B cell (primary cell): ENCODE measurements at regions not wholly inside any gene's neighbourhood (a gene's known extent, or its start where the extent isn't known, plus 50 kb on each side); places are given as distances from the start of the nearest gene placed in this dataset.

Experiments used
- ATAC-seq: fragments of 200-7000 bp; cut with Tn5 transposase; one replicate; pipeline ENCODE4 v1.10.0; 2021; ENCODE audit warnings: low read depth, mild to moderate bottlenecking, moderate number of reproducible peaks, moderate library complexity
- CTCF ChIA-PET: fragments of 350-600 bp; sonication (Branson Sonifier 250); formaldehyde crosslinking; loops from one replicate; lab custom pipeline; 2021; ENCODE audit warnings: antibody characterized with exemption, inconsistent platforms; lab: Charles Lee
- POLR2A ChIA-PET: fragments of 350-600 bp; sonication (Branson Sonifier 250); formaldehyde crosslinking; loops from one replicate; lab custom pipeline; 2021; ENCODE audit warnings: antibody characterized with exemption; lab: Charles Lee
- DNase-seq: peaks from one replicate; pipeline ENCODE4 v3.0.0; 2013
- H2AFZ ChIP-seq: 2 replicates; pipeline ENCODE4 v1.6.1; 2012; ENCODE audit warnings: mild to moderate bottlenecking, low read depth, low read length; ENCODE audit not compliant: insufficient read depth, poor library complexity, severe bottlenecking
- H3K27ac ChIP-seq, 2 donors: 1 replicate in 1 of 2; 2 replicates in 1 of 2; pipeline ENCODE4 v1.5.1; 2012 to 2013; ENCODE audit warnings: low read length in 2 of 2, mild to moderate bottlenecking in 2 of 2, moderate library complexity in 1 of 2
- H3K27me3 ChIP-seq, 4 experiments: fragments of 200-600 bp in 1 of 4; sonication (generic) in 1 of 4; replicated peaks in 1 of 4; 1 replicate in 2 of 4; 2 replicates in 2 of 4; pipeline versions ENCODE4 v1.6.1 to v1.7.0; 2013 to 2016; ENCODE audit warnings: low read length in 3 of 4, mild to moderate bottlenecking in 2 of 4, mixed read lengths in 1 of 4, moderate library complexity in 1 of 4; ENCODE audit not compliant: insufficient read depth in 4 of 4, control insufficient read depth in 3 of 4; ENCODE audit errors: control extremely low read depth in 1 of 4
- H3K36me3 ChIP-seq, 2 experiments: replicated peaks in 1 of 2; 1 replicate in 1 of 2; 2 replicates in 1 of 2; pipeline versions ENCODE4 v1.6.1 to v1.7.1; 2013; ENCODE audit warnings: low read length in 1 of 2; ENCODE audit not compliant: insufficient read depth in 2 of 2, control insufficient read depth in 1 of 2; ENCODE audit errors: control extremely low read depth in 1 of 2, extremely low read depth in 1 of 2
- H3K4me1 ChIP-seq, 2 donors: fragments of 200-600 bp in 1 of 2; sonication (generic) in 1 of 2; 1 replicate in 1 of 2; 2 replicates in 1 of 2; pipeline versions ENCODE4 v1.5.1 to v1.6.1; 2013 to 2017; ENCODE audit warnings: low read length in 2 of 2; ENCODE audit not compliant: control insufficient read depth in 2 of 2, insufficient read depth in 2 of 2
- H3K4me2 ChIP-seq: replicated peaks from 2 replicates; pipeline ENCODE3; 2012; ENCODE audit warnings: mild to moderate bottlenecking, low read depth, low read length; ENCODE audit not compliant: poor library complexity, severe bottlenecking
- H3K4me3 ChIP-seq, 5 experiments: fragments of 200-600 bp in 1 of 5; sonication (generic) in 1 of 5; 1 replicate in 3 of 5; 2 replicates in 2 of 5; pipeline versions ENCODE4 v1.5.1 to v1.7.0; 2011 to 2016; ENCODE audit warnings: low read length in 4 of 5, mild to moderate bottlenecking in 4 of 5, low read depth in 2 of 5, control low read depth in 1 of 5, moderate library complexity in 1 of 5; ENCODE audit not compliant: insufficient read depth in 1 of 5; ENCODE audit errors: control extremely low read depth in 1 of 5, extremely low read depth in 1 of 5
- H3K79me2 ChIP-seq: fragments of 200-600 bp; sonication (generic); one replicate; pipeline ENCODE4 v1.6.0; 2016; ENCODE audit warnings: low read length; ENCODE audit not compliant: control insufficient read depth, insufficient read depth
- H3K9ac ChIP-seq: fragments of 200-600 bp; sonication (generic); 2 replicates; pipeline ENCODE4 v1.6.1; 2017; ENCODE audit warnings: mild to moderate bottlenecking, low read length, moderate library complexity
- H3K9me3 ChIP-seq, 3 donors: one replicate each; pipeline versions ENCODE4 v1.6.1 to v1.7.1; 2013; ENCODE audit warnings: low read length in 2 of 3; ENCODE audit not compliant: control insufficient read depth in 2 of 3, insufficient read depth in 1 of 3; ENCODE audit errors: control extremely low read depth in 1 of 3
- H4K20me1 ChIP-seq: 2 replicates; pipeline ENCODE4 v1.6.0; 2012; ENCODE audit warnings: mild to moderate bottlenecking, low read length; ENCODE audit not compliant: insufficient read depth, control insufficient read depth, poor library complexity, severe bottlenecking
- H3K27ac Mint-ChIP-seq: one replicate; pipeline ENCODE4 v1.8.0; 2021; ENCODE audit warnings: mixed read lengths
- H3K27me3 Mint-ChIP-seq: one replicate; pipeline ENCODE4 v1.8.0; 2021; ENCODE audit warnings: mixed read lengths
- H3K4me1 Mint-ChIP-seq: one replicate; pipeline ENCODE4 v1.8.0; 2021; ENCODE audit warnings: mixed read lengths
- H3K4me3 Mint-ChIP-seq: one replicate; pipeline ENCODE4 v1.8.0; 2021; ENCODE audit warnings: mixed read lengths
- H3K9me3 Mint-ChIP-seq: one replicate; pipeline ENCODE4 v1.8.0; 2022; ENCODE audit warnings: mixed read lengths; ENCODE audit not compliant: insufficient read depth
- EZH2 ChIP-seq: IDR thresholded peaks from 2 replicates; pipeline ENCODE4 v1.6.1; 2012; ENCODE audit warnings: borderline replicate concordance, low read depth, mild to moderate bottlenecking, moderate library complexity, low read length; ENCODE audit not compliant: insufficient read depth, poor library complexity, severe bottlenecking
- WGBS: methylation state at CpG from one replicate; pipeline ENCODE4 v1.1.5; 2013; ENCODE audit warnings: missing lambda C conversion rate; ENCODE audit not compliant: insufficient coverage; 5-methylcytosine and 5-hydroxymethylcytosine counted together
- intact Hi-C: fragments of 100-400 bp; cut with micrococcal nuclease; formaldehyde crosslinking; loops from one replicate; pipeline ENCODE4 v1.10.0; 2022
- TF ChIP-seq, protein P1 (sequence below): fragments of 200-600 bp; IDR thresholded peaks from one replicate; pipeline ENCODE4 v1.8.0; 2022; ENCODE audit warnings: antibody characterized with exemption, mild to moderate bottlenecking

DNA sequence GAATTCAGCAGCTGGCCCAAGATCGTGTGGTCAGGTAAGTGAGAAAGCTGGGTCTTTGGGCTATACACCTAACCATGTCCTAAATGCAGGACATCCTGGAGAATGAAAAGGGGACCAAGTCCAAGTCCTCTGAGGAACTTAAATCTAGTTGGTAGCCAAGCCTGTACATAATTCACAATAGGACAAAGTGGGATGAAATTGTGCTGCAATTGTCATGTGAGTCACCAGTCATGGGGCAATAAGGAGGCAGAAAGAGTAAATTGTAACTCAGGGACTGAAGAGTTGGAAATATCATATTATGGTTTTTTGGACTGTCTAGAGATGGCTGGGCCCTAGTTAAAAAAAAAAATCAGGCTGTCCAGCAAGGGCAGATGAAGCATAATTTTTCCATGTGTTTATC is 202.6 kb downstream of the CYLD start:
- Histone ChIP-seq H4K20me1 (no peaks in the 10 kb centered on the region), H3K4me2 (no peak overlapping the region), H3K4me3 (no peak overlapping the region), H3K27ac (no peak overlapping the region), H3K27me3 (peaks cover 0 to 2% (median 0%) of the 10 kb centered on the region in 4 experiments), H3K4me1 (no peaks in the 10 kb centered on the region), H3K36me3 (no peaks in the 10 kb centered on the region), H3K9me3 (peaks cover 0 to 10% (median 0%) of the 10 kb centered on the region in 3 donors), H2AFZ (no peak overlapping the region), H3K9ac (no peak overlapping the region), H3K79me2 (no peaks in the 10 kb centered on the region)
- Mint-ChIP-seq H3K4me3 (no peak overlapping the region), H3K4me1 (no peaks in the 10 kb centered on the region), H3K27ac (no peak overlapping the region), H3K9me3 (no peaks in the 10 kb centered on the region), H3K27me3 (no peaks in the 10 kb centered on the region)
- ATAC-seq (no peak), DNase-seq (no peak)
- ChIA-PET CTCF (no interaction called here), POLR2A (no interaction called here)
- WGBS = 43% methylated on average over 1 of the region's 1 CpG
- intact Hi-C loops = no loop called here
- TF ChIP-seq, protein P1, sequence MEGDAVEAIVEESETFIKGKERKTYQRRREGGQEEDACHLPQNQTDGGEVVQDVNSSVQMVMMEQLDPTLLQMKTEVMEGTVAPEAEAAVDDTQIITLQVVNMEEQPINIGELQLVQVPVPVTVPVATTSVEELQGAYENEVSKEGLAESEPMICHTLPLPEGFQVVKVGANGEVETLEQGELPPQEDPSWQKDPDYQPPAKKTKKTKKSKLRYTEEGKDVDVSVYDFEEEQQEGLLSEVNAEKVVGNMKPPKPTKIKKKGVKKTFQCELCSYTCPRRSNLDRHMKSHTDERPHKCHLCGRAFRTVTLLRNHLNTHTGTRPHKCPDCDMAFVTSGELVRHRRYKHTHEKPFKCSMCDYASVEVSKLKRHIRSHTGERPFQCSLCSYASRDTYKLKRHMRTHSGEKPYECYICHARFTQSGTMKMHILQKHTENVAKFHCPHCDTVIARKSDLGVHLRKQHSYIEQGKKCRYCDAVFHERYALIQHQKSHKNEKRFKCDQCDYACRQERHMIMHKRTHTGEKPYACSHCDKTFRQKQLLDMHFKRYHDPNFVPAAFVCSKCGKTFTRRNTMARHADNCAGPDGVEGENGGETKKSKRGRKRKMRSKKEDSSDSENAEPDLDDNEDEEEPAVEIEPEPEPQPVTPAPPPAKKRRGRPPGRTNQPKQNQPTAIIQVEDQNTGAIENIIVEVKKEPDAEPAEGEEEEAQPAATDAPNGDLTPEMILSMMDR = no peak
- no peak for TF ChIP-seq EZH2

DNA sequence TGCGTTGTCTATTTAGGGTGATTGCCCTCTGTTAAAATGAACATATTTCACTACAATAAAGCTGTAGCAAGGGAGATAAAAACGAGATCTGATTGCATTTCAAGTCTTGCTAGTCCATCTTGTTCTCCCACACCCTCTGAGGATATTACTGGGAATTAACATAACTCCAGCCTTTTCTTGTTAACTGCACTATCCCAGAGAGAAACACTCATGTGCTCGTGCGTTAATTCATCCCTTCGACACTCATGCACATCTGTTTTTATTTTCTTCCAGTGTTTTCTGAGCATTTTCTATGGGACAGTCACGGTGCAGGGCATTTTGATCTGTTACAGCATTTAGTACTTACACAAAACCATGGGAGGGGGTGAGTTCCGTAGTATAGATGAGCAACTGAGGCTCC is 202.1 kb downstream of the CYLD start:
- H3K4me1 Mint-ChIP-seq = no peaks in the 10 kb centered on the region
- H3K4me3 ChIP-seq = no peak overlapping the region
- peaks cover 0 to 2% (median 0%) of the 10 kb centered on the region in 4 experiments for H3K27me3 ChIP-seq
- H3K4me2 ChIP-seq = no peak overlapping the region
- no peaks in the 10 kb centered on the region for H3K9me3 Mint-ChIP-seq
- ATAC-seq (no peak), DNase-seq (no peak)
- H3K27ac Mint-ChIP-seq = no peak overlapping the region
- no peaks in the 10 kb centered on the region for H4K20me1 ChIP-seq
- intact Hi-C loops = no loop called here
- H3K4me1 ChIP-seq = no peaks in the 10 kb centered on the region
- H3K9me3 ChIP-seq = peaks cover 0 to 10% (median 0%) of the 10 kb centered on the region in 3 donors
- no peaks in the 10 kb centered on the region for H3K79me2 ChIP-seq
- no peak overlapping the region for H2AFZ ChIP-seq
- CTCF ChIA-PET = no interaction called here
- H3K27ac ChIP-seq = no peak overlapping the region
- no peak overlapping the region for H3K9ac ChIP-seq
- 93% methylated on average over 4 of the region's 7 CpGs for WGBS
- no peaks in the 10 kb centered on the region for H3K27me3 Mint-ChIP-seq
- H3K36me3 ChIP-seq = no peaks in the 10 kb centered on the region
- POLR2A ChIA-PET = no interaction called here
- H3K4me3 Mint-ChIP-seq = no peak overlapping the region
- no peak for TF ChIP-seq EZH2
- TF ChIP-seq, protein P1 = no peak
